Lower lobe of right lung (tissue), 2 donors: ENCODE measurements at regions not wholly inside any gene's neighbourhood (a gene's known extent, or its start where the extent isn't known, plus 50 kb on each side); places are given as distances from the start of the nearest gene placed in this dataset.
A peak's percentile ranks its signal among the peaks of the same experiment; 100 is the strongest.

Experiments used
- ATAC-seq, 2 donors: fragments of 200-7000 bp; cut with Tn5 transposase; one replicate each; pipeline ENCODE4 v1.9.1; 2020 to 2022; ENCODE audit warnings: mild to moderate bottlenecking in 2 of 2, moderate library complexity in 2 of 2
- DNase-seq: peaks from one replicate; pipeline ENCODE4 v3.0.0-alpha.2; 2020
- H3K27ac ChIP-seq: fragments of 200-600 bp; one replicate; pipeline ENCODE4 v1.8.0; 2022
- H3K27me3 ChIP-seq: fragments of 200-600 bp; one replicate; pipeline ENCODE4 v1.8.0; 2022; ENCODE audit warnings: low read depth
- H3K36me3 ChIP-seq: fragments of 200-600 bp; one replicate; pipeline ENCODE4 v1.8.0; 2022; ENCODE audit warnings: mild to moderate bottlenecking
- H3K4me1 ChIP-seq: fragments of 200-600 bp; one replicate; pipeline ENCODE4 v1.8.0; 2022
- H3K4me3 ChIP-seq: fragments of 200-600 bp; one replicate; pipeline ENCODE4 v1.8.0; 2022; ENCODE audit warnings: mild to moderate bottlenecking
- H3K9me3 ChIP-seq: fragments of 200-600 bp; one replicate; pipeline ENCODE4 v1.8.0; 2022
- intact Hi-C: fragments of 100-400 bp; cut with DNase I; formaldehyde crosslinking; loops from one replicate; pipeline ENCODE4 v1.11.0; 2022
- TF ChIP-seq, protein P1 (sequence below): fragments of 200-600 bp; IDR thresholded peaks from one replicate; pipeline ENCODE4 v1.8.0; 2022; ENCODE audit warnings: antibody characterized with exemption, mild to moderate bottlenecking
- donor health status: DM: no; HTN: yes; CAD: no; lungs with severe emphysema.

GRCh38 chr4:125826801-125827695, 512.3 kb downstream of the FAT4 start:
- Histone ChIP-seq H3K9me3 (no peaks in the 10 kb centered on the region), H3K4me3 (no peak overlapping the region), H3K27ac (no peak overlapping the region), H3K4me1 (no peaks in the 10 kb centered on the region), H3K27me3 (no peaks in the 10 kb centered on the region), H3K36me3 (no peaks in the 10 kb centered on the region)
- TF ChIP-seq, protein P1, sequence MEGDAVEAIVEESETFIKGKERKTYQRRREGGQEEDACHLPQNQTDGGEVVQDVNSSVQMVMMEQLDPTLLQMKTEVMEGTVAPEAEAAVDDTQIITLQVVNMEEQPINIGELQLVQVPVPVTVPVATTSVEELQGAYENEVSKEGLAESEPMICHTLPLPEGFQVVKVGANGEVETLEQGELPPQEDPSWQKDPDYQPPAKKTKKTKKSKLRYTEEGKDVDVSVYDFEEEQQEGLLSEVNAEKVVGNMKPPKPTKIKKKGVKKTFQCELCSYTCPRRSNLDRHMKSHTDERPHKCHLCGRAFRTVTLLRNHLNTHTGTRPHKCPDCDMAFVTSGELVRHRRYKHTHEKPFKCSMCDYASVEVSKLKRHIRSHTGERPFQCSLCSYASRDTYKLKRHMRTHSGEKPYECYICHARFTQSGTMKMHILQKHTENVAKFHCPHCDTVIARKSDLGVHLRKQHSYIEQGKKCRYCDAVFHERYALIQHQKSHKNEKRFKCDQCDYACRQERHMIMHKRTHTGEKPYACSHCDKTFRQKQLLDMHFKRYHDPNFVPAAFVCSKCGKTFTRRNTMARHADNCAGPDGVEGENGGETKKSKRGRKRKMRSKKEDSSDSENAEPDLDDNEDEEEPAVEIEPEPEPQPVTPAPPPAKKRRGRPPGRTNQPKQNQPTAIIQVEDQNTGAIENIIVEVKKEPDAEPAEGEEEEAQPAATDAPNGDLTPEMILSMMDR: no peak
- ATAC-seq (no peak), DNase-seq (no peak)
- intact Hi-C loops: no loop called here

GRCh38 chr4:125827696-125828052, 512.9 kb downstream of the FAT4 start:
- DNase-seq: no peak
- Histone ChIP-seq H3K4me1 (no peaks in the 10 kb centered on the region), H3K4me3 (no peak overlapping the region), H3K36me3 (no peaks in the 10 kb centered on the region), H3K27ac (no peak overlapping the region), H3K9me3 (no peaks in the 10 kb centered on the region), H3K27me3 (no peaks in the 10 kb centered on the region)
- TF ChIP-seq, protein P1: no peak
- no peak for ATAC-seq
- intact Hi-C loops: no loop called here

DNA sequence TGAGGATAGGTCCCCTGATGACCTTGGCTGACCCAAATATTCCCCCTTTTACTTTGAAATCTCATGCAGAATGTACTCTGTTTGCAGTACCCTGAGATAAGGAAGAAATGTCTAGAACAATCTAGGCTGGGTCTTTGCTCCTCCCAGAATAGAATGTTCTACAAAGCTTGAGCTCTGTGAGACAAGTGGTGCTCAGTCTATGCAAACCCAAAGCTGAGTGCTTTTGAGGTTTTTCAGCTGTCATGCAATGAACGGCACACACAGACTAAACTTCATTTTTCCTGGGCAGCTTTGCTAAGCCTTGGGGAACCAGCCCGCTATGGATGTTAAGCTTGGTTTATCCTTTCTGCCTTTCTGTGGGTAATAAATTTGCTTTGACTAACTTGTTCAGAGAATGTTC, 513.6 kb downstream of the FAT4 start:
- Histone ChIP-seq H3K27me3 (no peaks in the 10 kb centered on the region), H3K27ac (no peak overlapping the region), H3K36me3 (no peaks in the 10 kb centered on the region), H3K4me3 (no peak overlapping the region), H3K9me3 (no peaks in the 10 kb centered on the region), H3K4me1 (no peaks in the 10 kb centered on the region)
- peak; percentile 63 to 64 for ATAC-seq
- intact Hi-C loops: no loop called here
- TF ChIP-seq, protein P1: no peak
- DNase-seq: no peak

GRCh38 chr4:125832161-125832560, 517.4 kb downstream of the FAT4 start:
- DNase-seq: no peak
- H3K9me3 ChIP-seq: no peaks in the 10 kb centered on the region
- H3K27ac ChIP-seq: no peak overlapping the region
- intact Hi-C loops: no loop called here
- TF ChIP-seq, protein P1: no peak
- H3K4me1 ChIP-seq: no peaks in the 10 kb centered on the region
- no peak for ATAC-seq
- H3K4me3 ChIP-seq: no peak overlapping the region
- H3K36me3 ChIP-seq: no peaks in the 10 kb centered on the region
- no peaks in the 10 kb centered on the region for H3K27me3 ChIP-seq

- H3K9me3 ChIP-seq: no peaks in the 10 kb centered on the region
- no peak overlapping the region for H3K27ac ChIP-seq
- intact Hi-C loops: no loop called here
- no peaks in the 10 kb centered on the region for H3K36me3 ChIP-seq
- no peaks in the 10 kb centered on the region for H3K27me3 ChIP-seq
- TF ChIP-seq, protein P1: no peak
- ATAC-seq (no peak), DNase-seq (no peak)
- H3K4me3 ChIP-seq: no peak overlapping the region
- no peaks in the 10 kb centered on the region for H3K4me1 ChIP-seq
Observed at GRCh38 chr4:125836597-125837195, 521.9 kb downstream of the FAT4 start.
